Dedifferentiated amniotic fluid mesenchymal stem cell (primary cell): ENCODE measurements at regions not wholly inside any gene's neighbourhood (a gene's known extent, or its start where the extent isn't known, plus 50 kb on each side); places are given as distances from the start of the nearest gene placed in this dataset.

Experiments
- DNase-seq: peaks from one replicate; pipeline ENCODE4 v3.0.0-alpha.2; 2016; ENCODE audit errors: extremely low spot score

DNA sequence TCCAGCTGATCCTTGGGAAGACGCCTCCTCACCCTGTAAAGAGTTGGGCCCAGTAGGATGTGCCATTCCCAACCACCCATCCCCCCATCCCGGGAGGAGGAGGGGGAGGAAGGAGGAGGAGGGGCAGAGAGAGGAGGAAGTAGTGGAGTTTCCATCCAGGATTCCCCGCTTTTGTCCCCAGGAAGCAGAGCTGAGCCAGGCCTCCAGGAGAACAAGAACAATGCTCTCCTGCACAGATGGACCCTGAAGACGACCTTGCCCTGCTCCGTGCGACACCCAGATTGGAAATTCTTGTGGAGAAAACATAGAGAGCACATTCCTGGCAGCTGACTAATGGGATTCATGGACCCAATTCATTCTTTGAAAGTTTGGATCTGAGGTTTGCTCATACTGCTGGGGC, 132.3 kb upstream of the CRY1 start:
- DNase-seq: no peak

DNA sequence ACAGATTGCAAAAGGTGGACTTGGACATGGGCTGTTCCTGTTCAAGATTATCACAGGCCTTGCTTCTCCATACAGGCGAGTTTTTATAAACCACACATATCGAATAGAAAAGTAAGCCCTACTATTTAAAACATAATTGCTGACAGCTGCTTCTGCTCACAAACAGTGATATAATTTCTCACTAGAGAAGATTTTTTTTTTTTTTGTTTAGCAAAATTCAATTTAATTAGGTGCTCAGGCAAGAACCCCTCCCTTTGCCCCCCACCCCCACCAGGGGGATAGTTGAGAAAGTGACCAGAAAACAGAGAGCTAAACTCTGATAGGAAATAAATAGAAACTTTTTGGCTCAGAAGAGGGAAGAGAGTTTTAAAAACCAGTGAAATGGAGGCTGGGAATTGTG, 132.8 kb upstream of the CRY1 start:
- no peak for DNase-seq

DNA sequence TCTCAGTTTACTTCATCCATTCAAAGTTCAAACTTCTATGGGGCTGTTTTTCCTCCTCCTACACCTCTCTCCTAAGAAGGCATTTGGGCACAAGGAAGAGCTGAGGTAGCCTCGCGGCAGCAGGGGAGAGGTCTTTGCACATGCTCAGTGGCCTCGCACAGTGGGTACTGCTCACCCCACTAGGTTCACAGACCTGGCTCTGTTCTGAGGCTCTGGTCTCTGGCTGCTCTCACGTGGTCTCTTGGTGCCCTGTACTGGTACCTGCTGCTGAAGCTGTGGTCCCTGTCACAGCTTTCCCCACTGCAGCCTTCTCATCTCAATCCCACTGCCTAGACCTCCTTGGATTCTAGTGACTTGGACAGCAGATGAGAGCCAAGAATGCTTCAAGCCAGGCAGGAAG, 134.7 kb upstream of the CRY1 start:
- DNase-seq: no peak

DNA sequence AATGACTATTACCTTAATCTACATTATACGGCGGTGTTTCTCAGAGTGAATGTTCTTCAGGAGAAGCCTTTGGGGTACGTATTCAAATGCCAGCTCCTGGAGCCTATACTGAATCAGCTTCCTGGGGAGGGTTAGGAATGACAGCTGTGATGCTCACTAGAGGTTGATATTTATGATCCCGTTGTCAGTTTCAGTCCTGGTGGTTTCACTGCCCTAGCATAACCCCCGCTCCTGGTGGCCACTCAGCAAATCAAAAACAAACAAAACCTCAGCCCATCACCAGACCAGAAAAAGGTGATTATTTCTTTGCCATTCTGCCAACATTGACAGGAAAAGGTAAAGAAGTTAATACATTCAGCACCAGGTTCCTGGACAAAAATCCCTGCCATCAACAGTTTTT, 136.5 kb upstream of the CRY1 start:
- no peak for DNase-seq

DNA sequence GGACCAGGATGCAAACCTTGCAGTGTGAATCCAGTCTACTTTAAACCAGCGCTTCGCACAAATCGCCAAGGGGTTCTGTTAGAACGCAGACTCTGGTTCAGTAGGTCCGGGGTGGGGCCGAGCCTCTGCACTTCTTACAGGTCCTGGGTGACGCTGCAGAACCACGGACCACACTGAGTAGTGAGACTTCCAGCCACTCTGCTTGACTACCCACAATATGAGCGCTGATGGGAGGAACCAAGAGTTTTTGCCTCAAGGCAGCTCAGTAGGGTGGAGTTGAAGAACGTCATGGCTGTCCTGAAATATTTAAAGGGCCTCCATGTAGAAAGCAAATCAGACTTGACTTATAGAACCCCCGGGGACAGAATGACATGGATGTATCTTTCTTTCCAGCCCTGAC, 138.0 kb upstream of the CRY1 start:
- no peak for DNase-seq

DNA sequence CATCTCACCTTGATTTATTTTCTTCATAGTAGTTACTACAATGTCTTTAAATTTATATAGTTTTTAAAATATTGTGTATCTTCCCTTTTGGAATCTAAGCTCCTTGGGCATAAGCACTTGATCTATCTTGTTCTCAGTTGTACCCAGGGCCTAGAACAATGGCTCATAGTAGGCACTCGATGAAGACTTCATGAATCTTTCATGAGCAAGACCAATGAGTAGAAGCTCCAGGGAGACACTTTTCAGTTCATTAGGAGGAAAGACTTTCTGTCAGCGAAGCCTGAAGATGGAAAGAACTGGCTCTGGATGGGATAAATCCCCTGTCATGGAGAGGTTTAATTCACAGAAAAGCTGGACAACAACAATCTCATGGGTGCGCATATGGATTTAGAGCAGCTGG, 140.2 kb upstream of the CRY1 start:
- no peak for DNase-seq

DNA sequence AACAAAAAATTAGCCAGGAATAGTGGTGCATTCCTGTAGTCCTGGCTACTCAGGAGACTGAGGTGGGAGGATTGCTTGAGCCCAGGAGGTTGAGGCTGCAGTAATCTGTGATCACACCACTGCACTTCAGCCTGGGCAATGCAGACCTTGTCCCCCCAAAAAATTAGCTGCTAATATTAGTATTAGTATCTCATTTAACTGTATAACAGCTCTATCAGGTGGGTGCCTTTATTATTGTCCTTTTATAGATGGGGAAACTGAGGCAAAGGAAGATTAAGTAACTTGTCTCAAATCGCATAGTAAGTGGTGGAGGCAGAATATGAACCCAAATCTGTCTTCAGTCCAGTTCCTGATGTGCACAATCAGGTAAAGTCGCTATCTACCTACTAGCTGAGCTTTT, 142.3 kb upstream of the CRY1 start:
- no peak for DNase-seq

DNA sequence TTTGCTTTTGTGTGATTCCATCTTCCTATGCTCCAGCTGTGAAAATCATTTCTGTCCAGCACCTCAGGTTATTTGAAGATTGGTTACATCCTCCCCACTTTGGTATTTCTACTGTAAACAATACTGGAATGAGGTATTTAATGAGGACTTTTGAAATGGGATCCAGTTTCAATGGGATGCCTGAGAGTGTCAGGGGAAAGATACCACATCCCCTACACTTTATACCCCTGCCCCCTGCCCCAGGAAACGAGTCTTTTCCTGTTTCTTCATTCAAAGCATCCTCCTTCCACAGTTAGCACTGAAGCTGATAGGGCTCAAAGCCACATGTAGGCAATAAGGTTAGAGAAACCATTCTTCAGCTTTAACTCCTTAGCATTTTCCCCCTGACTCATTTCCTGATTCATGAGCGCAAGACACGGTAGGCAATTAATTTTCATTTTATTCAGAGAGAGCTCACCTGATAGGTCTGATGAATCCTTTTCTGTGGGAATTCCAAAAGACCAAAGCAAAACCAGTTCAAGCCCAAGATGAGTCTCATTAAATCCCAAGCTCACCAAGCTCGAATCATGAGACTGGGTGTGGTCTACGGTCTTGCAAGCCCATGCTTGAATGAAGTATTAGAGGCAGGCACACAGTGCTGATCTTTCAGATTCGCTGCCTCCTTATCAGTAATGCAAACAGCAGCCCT, 143.6 kb upstream of the CRY1 start:
- no peak for DNase-seq

DNA sequence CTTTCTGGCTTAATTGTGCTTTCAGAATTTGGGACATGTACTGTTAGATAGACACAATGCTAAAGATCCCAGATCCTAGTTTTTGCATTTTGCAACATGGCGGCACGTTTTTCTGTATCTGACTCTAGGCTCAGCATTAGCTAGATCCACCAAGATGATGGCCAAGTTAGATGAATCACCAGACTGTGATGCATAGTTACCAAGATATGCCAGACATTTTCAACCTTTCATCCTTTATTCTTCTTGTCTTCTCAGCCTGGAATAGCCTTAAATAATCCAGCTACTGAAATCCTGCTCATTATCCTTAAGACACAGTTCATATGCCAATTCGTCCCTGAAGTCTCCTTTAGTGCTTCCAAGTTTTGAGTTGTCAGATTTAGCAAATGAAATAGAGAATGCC, 144.9 kb upstream of the CRY1 start:
- DNase-seq: no peak

DNA sequence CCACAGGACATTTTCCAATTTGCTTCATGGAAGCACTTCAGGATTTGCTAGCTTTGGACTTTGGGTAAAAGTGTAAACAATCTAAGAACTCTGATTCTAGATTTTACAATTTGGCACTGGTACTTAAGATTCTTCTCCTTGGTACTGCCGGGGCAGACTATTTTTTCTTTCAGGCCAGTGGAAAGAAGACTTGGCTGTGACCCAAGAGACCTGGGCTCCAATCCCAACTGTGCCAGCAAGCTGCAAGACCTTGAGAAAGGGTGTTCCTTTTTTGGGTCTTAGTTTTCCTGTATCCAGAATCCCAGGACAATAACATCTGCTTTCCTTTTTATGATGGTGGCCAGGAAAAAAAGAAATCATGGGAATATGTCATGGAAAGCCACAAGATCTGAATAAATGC, 148.1 kb upstream of the CRY1 start:
- no peak for DNase-seq

DNA sequence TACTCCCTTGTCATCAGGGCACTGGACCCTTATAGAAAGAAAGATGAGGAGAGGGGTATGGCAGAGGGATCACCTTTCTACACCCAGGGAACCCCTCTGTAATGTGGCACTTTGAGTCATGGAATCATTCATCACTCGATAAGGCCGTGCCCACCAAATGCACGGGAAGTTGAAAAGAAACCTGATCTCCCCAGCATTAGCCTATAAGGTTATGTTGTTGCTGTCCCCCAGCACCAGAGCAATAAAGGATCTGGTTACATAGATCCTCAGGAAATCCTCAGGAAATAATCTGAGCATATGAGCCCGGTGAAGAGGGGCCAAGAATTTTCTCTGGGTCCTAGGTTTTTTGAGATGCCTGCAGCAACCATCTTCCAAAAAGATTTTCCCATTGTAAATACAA, 148.8 kb upstream of the CRY1 start:
- no peak for DNase-seq

DNA sequence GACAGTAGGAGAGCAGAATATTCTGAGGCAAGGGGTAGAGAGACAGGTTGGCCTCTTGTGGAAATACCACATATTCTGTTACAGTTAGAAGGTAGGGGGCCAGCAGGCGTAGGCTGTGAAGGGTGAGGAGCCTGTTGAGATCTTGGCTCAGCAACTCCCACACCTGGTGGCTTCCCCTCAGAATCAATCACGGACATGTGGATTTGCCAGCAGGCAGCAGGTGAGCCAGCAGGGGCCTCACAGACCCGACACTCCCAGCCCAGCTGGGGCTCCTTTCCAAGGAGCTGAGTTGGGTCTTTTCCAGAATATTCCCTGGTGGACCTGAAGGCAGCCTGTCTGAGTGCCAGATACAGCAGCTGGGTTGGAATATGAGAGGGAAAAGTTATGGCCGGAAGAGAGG, 150.0 kb upstream of the CRY1 start:
- DNase-seq: no peak

DNA sequence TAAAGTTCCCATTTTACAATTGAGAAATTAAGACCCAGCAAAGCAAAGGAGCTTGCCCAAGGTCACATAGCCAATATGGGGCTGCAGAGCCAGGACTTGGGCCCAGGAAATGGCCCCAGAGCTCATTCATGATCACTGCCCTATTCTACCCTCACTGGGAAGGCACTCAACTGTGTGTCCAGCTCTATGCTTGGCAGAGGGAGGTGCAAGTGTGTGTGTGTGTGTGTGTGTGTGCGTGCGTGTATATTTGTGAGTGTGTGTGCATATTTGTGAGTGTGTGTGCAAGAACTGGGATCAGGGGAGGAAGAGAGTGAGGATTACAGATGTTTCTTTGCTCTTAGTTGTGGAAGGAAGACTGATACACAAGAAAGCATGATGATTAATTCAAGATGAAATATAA, 151.2 kb upstream of the CRY1 start:
- DNase-seq: no peak

DNA sequence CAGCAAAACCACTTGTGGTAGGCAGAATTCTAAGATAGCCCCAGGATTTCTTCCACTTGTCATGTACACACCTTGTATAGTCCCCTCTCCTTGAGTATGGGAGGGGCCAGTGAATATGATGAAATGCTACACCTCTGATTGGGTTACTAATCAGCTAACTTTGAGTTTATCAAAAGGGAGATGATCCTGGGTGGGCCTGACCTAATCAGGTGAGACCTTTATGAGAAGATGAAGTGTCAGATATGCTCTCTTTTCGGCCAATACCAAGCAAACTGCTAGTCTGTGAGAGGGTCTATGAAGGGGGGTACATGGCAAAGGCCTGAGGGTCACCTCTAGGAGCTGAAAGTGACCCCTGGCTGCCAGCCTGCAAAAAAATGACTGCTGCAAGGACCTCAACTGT, 154.3 kb upstream of the CRY1 start:
- DNase-seq: no peak

DNA sequence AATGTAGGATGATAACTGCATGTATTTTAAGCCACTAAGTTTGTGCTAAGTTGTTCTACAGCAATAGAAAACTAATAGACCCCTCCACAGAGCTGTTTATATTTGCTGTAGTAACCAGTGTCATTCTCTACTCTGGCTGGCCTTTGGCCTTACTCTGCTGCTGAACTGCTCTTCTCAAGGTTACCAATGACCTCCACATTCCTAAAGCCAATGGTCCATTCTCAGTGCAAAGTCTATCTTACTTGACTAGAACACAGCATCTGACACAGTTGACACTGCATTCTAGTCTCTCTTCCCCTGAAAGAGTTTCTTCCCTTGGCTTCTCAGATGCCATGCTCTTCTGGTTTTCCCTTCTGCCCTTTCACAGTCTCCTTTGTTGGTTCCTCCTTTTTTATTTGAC, 154.8 kb upstream of the CRY1 start:
- DNase-seq: no peak

DNA sequence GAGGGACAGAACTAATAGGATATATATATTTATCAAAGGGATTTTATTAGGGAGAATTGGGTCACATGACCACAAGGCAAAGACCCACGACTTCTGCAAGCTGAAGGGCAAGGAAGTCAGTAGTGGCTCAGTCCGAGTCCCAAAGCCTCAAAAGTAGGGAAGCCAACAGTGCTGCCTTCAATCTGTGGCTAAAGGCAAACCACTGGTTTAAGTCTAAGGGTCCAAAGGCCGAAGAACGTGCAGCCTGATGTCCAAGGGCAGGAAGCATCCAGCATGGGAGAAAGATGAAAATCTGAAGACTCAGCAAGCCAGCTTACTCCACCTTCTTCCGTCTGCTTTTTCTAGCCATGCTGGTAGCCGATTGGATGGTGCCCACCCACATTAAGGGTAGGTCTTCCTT, 157.9 kb upstream of the CRY1 start:
- DNase-seq: no peak

DNA sequence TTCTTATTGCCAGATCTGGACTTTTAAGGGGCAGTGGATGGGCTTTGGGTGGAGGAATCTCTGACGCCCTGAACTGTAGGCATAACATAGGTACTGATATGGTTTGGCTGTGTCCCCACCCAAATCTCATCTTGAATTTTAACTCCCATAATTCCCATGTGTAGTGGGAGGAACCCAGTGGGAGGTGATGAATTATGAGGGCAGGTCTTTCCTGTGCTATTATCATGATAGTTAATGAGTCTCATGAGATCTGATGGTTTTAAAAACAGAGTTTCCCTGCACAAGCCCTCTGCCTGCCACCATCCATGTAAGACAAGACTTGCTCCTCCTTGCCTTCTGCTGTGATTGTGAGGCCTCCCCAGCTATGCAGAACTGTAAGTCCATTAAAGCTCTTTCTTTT, 160.0 kb upstream of the CRY1 start:
- no peak for DNase-seq

DNA sequence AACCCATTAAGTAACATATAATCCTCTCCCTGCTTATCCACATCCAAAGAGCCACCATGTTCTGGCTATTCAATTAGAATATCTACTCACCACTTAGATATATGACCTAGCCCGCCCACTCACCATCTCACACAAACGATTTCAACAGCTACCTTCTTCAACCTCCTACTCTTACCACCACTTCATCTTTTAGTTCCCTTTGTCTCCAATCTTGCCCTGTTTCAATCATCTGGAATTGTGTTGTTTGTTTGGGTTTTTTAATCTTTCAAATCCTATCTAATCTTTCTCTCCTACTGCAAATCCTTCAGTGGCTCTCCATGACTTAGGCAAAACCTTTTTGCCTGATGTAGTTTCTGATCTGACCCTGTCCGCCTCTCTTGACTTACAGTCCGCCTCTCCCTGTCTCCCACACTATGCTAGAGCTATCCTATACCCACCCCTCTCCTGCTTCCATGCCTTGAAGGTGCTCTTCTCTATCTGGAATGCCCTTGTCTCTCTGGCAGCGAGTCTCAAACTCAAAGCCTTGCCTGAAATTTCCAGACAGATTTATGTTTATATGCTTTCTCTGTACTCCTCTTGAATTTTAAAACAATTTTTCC, 161.0 kb upstream of the CRY1 start:
- no peak for DNase-seq

DNA sequence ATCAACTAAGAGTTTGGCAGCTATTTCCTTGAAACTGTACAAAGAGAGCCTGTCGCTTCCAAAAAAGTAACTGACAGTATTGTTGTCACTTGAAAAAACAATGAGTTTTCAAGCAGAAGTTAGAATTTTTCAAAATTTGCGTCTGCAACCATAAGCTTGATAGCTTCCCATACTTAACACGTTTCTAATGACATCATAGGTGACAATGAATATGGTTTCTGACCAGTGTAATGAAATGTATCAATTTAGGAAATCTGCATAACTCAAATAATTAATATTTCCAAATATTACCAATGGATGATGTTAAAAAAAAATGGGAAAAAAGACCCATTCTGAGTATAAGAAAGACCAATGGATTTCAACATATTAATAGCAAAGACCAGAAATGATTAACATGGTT, 165.4 kb upstream of the CRY1 start:
- DNase-seq: no peak

DNA sequence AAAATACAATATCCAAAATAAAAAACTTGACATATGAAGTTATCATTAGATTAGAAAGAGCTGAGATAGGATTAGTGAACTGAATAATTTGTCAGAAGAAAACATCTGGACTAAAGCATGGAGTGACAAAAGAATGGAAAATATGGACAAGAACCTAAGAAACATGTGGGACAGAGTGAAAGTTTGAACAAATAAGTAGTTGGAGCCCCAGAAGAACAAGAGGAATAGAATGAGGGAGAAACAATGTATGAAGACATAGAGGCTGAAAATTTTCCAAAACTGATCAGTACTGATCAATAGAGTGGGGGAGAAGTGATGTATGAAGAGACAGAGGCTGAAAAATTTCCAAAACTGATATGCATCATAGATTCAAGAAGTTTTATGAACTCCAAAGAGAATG, 170.6 kb upstream of the CRY1 start:
- no peak for DNase-seq

DNA sequence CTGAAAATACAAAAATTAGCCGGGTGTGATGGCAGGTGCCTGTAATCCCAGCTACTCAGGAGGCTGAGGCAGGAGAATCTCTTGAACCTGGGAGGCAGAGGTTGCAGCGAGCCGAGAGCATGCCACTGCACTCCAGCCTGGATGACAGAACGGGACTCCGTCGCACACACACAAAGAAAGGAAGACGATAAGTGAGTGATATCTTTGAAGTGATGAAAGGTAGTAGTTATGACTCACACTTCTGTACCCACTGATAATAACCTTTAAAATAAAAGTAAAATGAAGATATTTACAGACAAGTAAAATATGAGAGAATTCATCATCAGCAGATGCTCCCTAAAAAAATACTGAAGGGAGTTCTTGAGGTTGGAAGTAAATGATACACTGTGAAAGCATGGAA, 171.3 kb upstream of the CRY1 start:
- no peak for DNase-seq

DNA sequence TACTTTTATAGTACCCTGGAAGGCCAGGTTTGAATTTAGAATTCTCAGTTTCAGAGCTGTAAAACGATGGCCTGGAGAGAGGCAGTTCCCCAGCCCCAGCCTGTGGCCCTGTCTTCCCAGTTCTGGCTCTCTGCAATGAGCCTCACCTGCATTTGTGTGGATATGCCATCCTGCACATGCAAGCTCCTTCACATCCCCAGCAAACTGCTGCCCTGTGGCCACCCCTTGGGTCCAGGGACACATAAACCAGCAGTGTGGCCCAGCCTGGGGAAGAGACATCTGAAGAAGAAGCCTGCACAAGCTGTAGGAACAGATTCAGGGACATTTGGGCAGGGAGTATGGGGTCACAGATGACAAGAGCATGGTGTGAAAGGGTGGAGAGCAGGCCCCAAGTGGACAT, 174.3 kb upstream of the CRY1 start:
- no peak for DNase-seq

DNA sequence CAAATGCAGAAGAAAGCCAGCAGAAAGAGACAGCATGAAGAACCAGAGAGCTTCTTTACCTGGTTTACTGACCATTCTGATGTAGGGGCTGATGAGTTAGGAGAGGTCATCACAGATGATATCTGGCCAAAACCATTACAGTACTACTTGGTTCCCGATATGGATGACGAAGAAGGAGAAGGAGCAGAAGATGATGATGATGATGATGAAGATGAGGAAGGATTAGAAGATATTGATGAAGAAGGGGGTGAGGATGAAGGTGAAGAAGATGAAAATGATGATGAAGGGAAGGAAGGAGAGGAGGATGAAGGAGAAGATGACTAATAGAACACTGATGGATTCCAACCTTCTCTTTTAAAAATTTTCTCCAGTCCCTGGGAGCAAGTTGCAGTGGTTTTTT, 178.2 kb upstream of the CRY1 start:
- no peak for DNase-seq

DNA sequence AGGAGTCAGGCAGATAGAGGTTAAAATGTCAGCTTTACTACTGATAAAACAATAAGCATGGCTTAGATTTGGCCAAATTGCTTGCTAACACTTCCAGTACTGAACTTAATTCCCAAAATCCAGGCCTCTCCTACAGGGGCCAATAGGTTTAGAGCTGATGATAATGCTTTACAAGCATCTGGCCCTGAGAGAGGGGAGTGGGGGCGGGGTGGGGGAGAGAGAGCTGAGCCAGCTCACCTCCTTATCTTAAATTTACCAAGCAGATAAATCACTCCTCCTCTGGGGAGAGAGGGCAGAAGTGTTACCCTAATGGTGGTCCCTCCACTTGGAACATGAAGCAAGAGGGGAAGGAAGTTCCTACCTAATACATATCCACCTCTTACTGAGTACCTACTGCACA, 182.2 kb upstream of the CRY1 start:
- no peak for DNase-seq
